DOHH2 (cell line): ENCODE measurements at regions not wholly inside any gene's neighbourhood (a gene's known extent, or its start where the extent isn't known, plus 50 kb on each side); places are given as distances from the start of the nearest gene placed in this dataset.
"Not testable (repeated sequence)": the region's sequence is repeated elsewhere in the genome, so short reads cannot be mapped to it uniquely, and the experiment has no call there.

ENCODE experiments used
- H3F3A ChIP-seq: fragments of 200-600 bp; sonication (generic), shearing (Covaris generic); 2 replicates; pipeline ENCODE4 v1.6.0; 2016; ENCODE audit warnings: antibody characterized with exemption, mild to moderate bottlenecking; ENCODE audit not compliant: control insufficient read depth, insufficient read depth
- H3K27ac ChIP-seq: fragments of 200-600 bp; sonication (generic); 2 replicates; pipeline ENCODE4 v1.5.1; 2014; ENCODE audit warnings: low read depth, mild to moderate bottlenecking, low read length, moderate library complexity
- H3K27me3 ChIP-seq: fragments of 200-600 bp; sonication (generic); 2 replicates; pipeline ENCODE4 v1.6.1; 2014; ENCODE audit warnings: mild to moderate bottlenecking, low read length, mixed read lengths; ENCODE audit not compliant: control insufficient read depth
- H3K36me3 ChIP-seq: fragments of 200-600 bp; sonication (generic); 2 replicates; pipeline ENCODE4 v1.6.1; 2014; ENCODE audit warnings: mild to moderate bottlenecking, low read length, moderate library complexity, mixed read lengths; ENCODE audit not compliant: control insufficient read depth
- H3K4me1 ChIP-seq: fragments of 200-600 bp; sonication (generic); 2 replicates; pipeline ENCODE4 v1.6.1; 2014; ENCODE audit warnings: mild to moderate bottlenecking, low read length, mixed read lengths; ENCODE audit not compliant: control insufficient read depth
- H3K4me2 ChIP-seq: fragments of 200-600 bp; sonication (generic); 2 replicates; pipeline ENCODE4 v1.6.0; 2014; ENCODE audit warnings: mild to moderate bottlenecking, low read length, moderate library complexity
- H3K4me3 ChIP-seq: fragments of 200-600 bp; sonication (generic); 2 replicates; pipeline ENCODE4 v1.5.1; 2014; ENCODE audit warnings: mild to moderate bottlenecking, low read length, mixed read lengths
- H3K79me2 ChIP-seq: fragments of 200-600 bp; sonication (generic); 2 replicates; pipeline ENCODE4 v1.6.1; 2014; ENCODE audit warnings: mild to moderate bottlenecking, low read length, mixed read lengths; ENCODE audit not compliant: control insufficient read depth
- H3K9me2 ChIP-seq: fragments of 200-600 bp; sonication (generic); replicated peaks from 2 replicates; pipeline ENCODE4 v1.6.1; 2014; ENCODE audit warnings: mild to moderate bottlenecking, low read length, mixed read lengths; ENCODE audit not compliant: control insufficient read depth
- H3K9me3 ChIP-seq: fragments of 200-600 bp; sonication (generic); 2 replicates; pipeline ENCODE4 v1.6.1; 2014; ENCODE audit warnings: antibody characterized with exemption, low read length, mixed read lengths; ENCODE audit not compliant: control insufficient read depth, insufficient read depth
- H4K20me1 ChIP-seq: fragments of 200-600 bp; sonication (generic); 2 replicates; pipeline ENCODE4 v1.6.0; 2014; ENCODE audit warnings: low read depth, mild to moderate bottlenecking, antibody characterized with exemption, low read length, moderate library complexity; ENCODE audit not compliant: control insufficient read depth, insufficient read depth
- EZH2phosphoT487 ChIP-seq: fragments of 200-600 bp; sonication (generic); IDR thresholded peaks from 2 replicates; pipeline ENCODE4 v1.6.1; 2017; ENCODE audit warnings: borderline replicate concordance, mild to moderate bottlenecking, antibody characterized with exemption, low read length, moderate library complexity, mixed read lengths
- TF ChIP-seq, protein P1 (sequence below): fragments of 200-600 bp; sonication (generic); IDR thresholded peaks from one replicate; pipeline ENCODE4 v1.5.1; 2014; ENCODE audit warnings: antibody characterized with exemption, mild to moderate bottlenecking, low read depth, low read length; ENCODE audit not compliant: poor library complexity, severe bottlenecking

GRCh38 chr16:31676731-31677130 is 149.0 kb downstream of the AHSP start:
- no peak for TF ChIP-seq EZH2phosphoT487
- TF ChIP-seq, protein P1, sequence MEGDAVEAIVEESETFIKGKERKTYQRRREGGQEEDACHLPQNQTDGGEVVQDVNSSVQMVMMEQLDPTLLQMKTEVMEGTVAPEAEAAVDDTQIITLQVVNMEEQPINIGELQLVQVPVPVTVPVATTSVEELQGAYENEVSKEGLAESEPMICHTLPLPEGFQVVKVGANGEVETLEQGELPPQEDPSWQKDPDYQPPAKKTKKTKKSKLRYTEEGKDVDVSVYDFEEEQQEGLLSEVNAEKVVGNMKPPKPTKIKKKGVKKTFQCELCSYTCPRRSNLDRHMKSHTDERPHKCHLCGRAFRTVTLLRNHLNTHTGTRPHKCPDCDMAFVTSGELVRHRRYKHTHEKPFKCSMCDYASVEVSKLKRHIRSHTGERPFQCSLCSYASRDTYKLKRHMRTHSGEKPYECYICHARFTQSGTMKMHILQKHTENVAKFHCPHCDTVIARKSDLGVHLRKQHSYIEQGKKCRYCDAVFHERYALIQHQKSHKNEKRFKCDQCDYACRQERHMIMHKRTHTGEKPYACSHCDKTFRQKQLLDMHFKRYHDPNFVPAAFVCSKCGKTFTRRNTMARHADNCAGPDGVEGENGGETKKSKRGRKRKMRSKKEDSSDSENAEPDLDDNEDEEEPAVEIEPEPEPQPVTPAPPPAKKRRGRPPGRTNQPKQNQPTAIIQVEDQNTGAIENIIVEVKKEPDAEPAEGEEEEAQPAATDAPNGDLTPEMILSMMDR: no peak
- H3F3A ChIP-seq: no peaks in the 10 kb centered on the region
- no peaks in the 10 kb centered on the region for H3K27me3 ChIP-seq
- no peaks in the 10 kb centered on the region for H3K9me2 ChIP-seq
- H3K79me2 ChIP-seq: no peaks in the 10 kb centered on the region
- no peaks in the 10 kb centered on the region for H3K36me3 ChIP-seq
- H3K9me3 ChIP-seq: no peaks in the 10 kb centered on the region; the same call in 1 of the 2 replicates
- no peak overlapping the region for H3K27ac ChIP-seq
- no peak overlapping the region for H3K4me2 ChIP-seq
- no peaks in the 10 kb centered on the region for H4K20me1 ChIP-seq
- no peaks in the 10 kb centered on the region for H3K4me1 ChIP-seq
- H3K4me3 ChIP-seq: no peak overlapping the region

GRCh38 chr16:31678649-31679325 is 151.1 kb downstream of the AHSP start:
- Histone ChIP-seq H3K27ac (no peak overlapping the region), H3K9me3 (no peaks in the 10 kb centered on the region), H3K4me3 (no peak overlapping the region), H3K4me1 (no peaks in the 10 kb centered on the region), H3K27me3 (no peaks in the 10 kb centered on the region), H3K4me2 (no peak overlapping the region), H3F3A (no peaks in the 10 kb centered on the region), H3K36me3 (no peaks in the 10 kb centered on the region), H3K79me2 (no peaks in the 10 kb centered on the region), H4K20me1 (no peaks in the 10 kb centered on the region), H3K9me2 (no peaks in the 10 kb centered on the region)
- TF ChIP-seq EZH2phosphoT487: no peak
- TF ChIP-seq, protein P1: no peak

DNA sequence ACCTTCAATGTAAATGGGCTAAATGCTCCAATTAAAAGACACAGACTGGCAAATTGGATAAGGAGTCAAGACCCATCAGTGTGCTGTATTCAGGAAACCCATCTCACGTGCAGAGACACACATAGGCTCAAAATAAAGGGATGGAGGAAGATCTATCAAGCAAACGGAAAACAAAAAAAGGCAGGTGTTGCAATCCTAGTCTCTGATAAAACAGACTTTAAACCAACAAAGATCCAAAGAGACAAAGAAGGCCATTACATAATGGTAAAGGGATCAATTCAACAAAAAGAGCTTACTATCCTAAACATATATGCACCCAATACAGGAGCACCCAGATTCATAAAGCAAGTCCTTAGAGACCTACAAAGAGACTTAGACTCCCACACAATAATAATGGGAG is 161.6 kb downstream of the AHSP start:
- H3K9me3 ChIP-seq, H4K20me1 ChIP-seq, H3K27me3 ChIP-seq, H3K79me2 ChIP-seq, H3K4me2 ChIP-seq, H3K36me3 ChIP-seq, H3K9me2 ChIP-seq, H3K4me3 ChIP-seq, H3K4me1 ChIP-seq, H3F3A ChIP-seq, H3K27ac ChIP-seq: not testable (repeated sequence)

GRCh38 chr16:31692338-31692737 is 164.6 kb downstream of the AHSP start:
- H3K9me3 ChIP-seq, H3K4me3 ChIP-seq, H3K79me2 ChIP-seq, H3K27me3 ChIP-seq, H3F3A ChIP-seq, H3K9me2 ChIP-seq, H3K36me3 ChIP-seq, H3K4me2 ChIP-seq, H3K27ac ChIP-seq, H4K20me1 ChIP-seq: not testable (repeated sequence)
- peaks cover 12% of the 10 kb centered on the region for H3K4me1 ChIP-seq
